ENCODE measurements at regions not wholly inside any gene's neighbourhood (a gene's known extent, or its start where the extent isn't known, plus 50 kb on each side); places are given as distances from the start of the nearest gene placed in this dataset.
"Not testable (repeated sequence)": the region's sequence is repeated elsewhere in the genome, so short reads cannot be mapped to it uniquely, and the experiment has no call there.

- DNase-seq (ENCODE audit: insufficient read length, low spot score) (no peak), FAIRE-seq (no peak)
- no peak for TF ChIP-seq CTCF (IDR thresholded peaks at IDR 0.05; ENCODE audit: insufficient read depth, missing control alignments)
Observed at GRCh38 chr12:127148318-127148717, 1118.7 kb upstream of the TMEM132C start.

- FAIRE-seq: no peak
- DNase-seq (ENCODE audit: insufficient read length, low spot score): no peak
- no peak for TF ChIP-seq CTCF (IDR thresholded peaks at IDR 0.05; ENCODE audit: insufficient read depth, missing control alignments)
Observed at GRCh38 chr12:127149226-127149964, 1117.6 kb upstream of the TMEM132C start.

GRCh38 chr12:127150028-127150427, 1116.9 kb upstream of the TMEM132C start:
- no peak for DNase-seq (ENCODE audit: insufficient read length, low spot score)
- no peak for TF ChIP-seq CTCF (IDR thresholded peaks at IDR 0.05; ENCODE audit: insufficient read depth, missing control alignments)
- FAIRE-seq: no peak

GRCh38 chr12:127150479-127150878, 1116.5 kb upstream of the TMEM132C start:
- FAIRE-seq: no peak
- DNase-seq (ENCODE audit: insufficient read length, low spot score): no peak
- no peak for TF ChIP-seq CTCF (IDR thresholded peaks at IDR 0.05; ENCODE audit: insufficient read depth, missing control alignments)

- TF ChIP-seq CTCF (IDR thresholded peaks at IDR 0.05; ENCODE audit: insufficient read depth, missing control alignments): no peak
- FAIRE-seq (no peak), DNase-seq (ENCODE audit: insufficient read length, low spot score) (no peak)
Observed at GRCh38 chr12:127150956-127151355, 1116.0 kb upstream of the TMEM132C start.

GRCh38 chr12:127153996-127154395, 1113.0 kb upstream of the TMEM132C start:
- TF ChIP-seq CTCF (IDR thresholded peaks at IDR 0.05; ENCODE audit: insufficient read depth, missing control alignments): no peak
- DNase-seq (ENCODE audit: insufficient read length, low spot score) (no peak), FAIRE-seq (no peak)

- not testable (repeated sequence) for FAIRE-seq; DNase-seq (ENCODE audit: insufficient read length, low spot score)
Observed at GRCh38 chr12:127154830-127155229, 1112.1 kb upstream of the TMEM132C start.

- not testable (repeated sequence) for FAIRE-seq; DNase-seq (ENCODE audit: insufficient read length, low spot score)
Observed at GRCh38 chr12:127155935-127156619, 1110.9 kb upstream of the TMEM132C start.

- not testable (repeated sequence) for DNase-seq (ENCODE audit: insufficient read length, low spot score); FAIRE-seq
Observed at GRCh38 chr12:127157501-127158366, 1109.2 kb upstream of the TMEM132C start.
